ENCODE measurements at regions not wholly inside any gene's neighbourhood (a gene's known extent, or its start where the extent isn't known, plus 50 kb on each side); places are given as distances from the start of the nearest gene placed in this dataset.

GRCh38 chr20:48196001-48196400 is 410.7 kb upstream of the SULF2 start:
- in situ Hi-C loops (cut with HindIII; ENCODE audit: low sequenced_read_pairs), result loop anchor here (5.0 kb wide), 1 partner anchor 94 kb away; no protein-coding TSS in a partner anchor

GRCh38 chr20:48195121-48195870 is 410.0 kb upstream of the SULF2 start:
- in situ Hi-C loops (cut with HindIII; ENCODE audit: low sequenced_read_pairs), result loop anchor here (5.0 kb wide), 1 partner anchor 93 kb away; no protein-coding TSS in a partner anchor

- in situ Hi-C loops (cut with HindIII; ENCODE audit: low sequenced_read_pairs), result no loop called here
These were observed 409.3 kb upstream of the SULF2 start for GRCh38 chr20:48194583-48194982.

GRCh38 chr20:48193627-48194425 is 408.5 kb upstream of the SULF2 start:
- in situ Hi-C loops (cut with HindIII; ENCODE audit: low sequenced_read_pairs), result no loop called here

GRCh38 chr20:48192109-48192508 is 406.8 kb upstream of the SULF2 start:
- in situ Hi-C loops (cut with HindIII; ENCODE audit: low sequenced_read_pairs), result no loop called here

GRCh38 chr20:48191200-48191599 is 405.9 kb upstream of the SULF2 start:
- in situ Hi-C loops (cut with HindIII; ENCODE audit: low sequenced_read_pairs), result no loop called here

GRCh38 chr20:48190757-48191156 is 405.5 kb upstream of the SULF2 start:
- in situ Hi-C loops (cut with HindIII; ENCODE audit: low sequenced_read_pairs), result no loop called here

GRCh38 chr20:48189181-48189580 is 403.9 kb upstream of the SULF2 start:
- in situ Hi-C loops (cut with HindIII; ENCODE audit: low sequenced_read_pairs), result no loop called here

- in situ Hi-C loops (cut with HindIII; ENCODE audit: low sequenced_read_pairs), result no loop called here
These were observed 402.6 kb upstream of the SULF2 start for GRCh38 chr20:48187851-48188250.

- in situ Hi-C loops (cut with HindIII; ENCODE audit: low sequenced_read_pairs), result no loop called here
These were observed 401.6 kb upstream of the SULF2 start for GRCh38 chr20:48186915-48187314.

- in situ Hi-C loops (cut with HindIII; ENCODE audit: low sequenced_read_pairs), result no loop called here
These were observed 401.2 kb upstream of the SULF2 start for GRCh38 chr20:48186447-48186846.

- in situ Hi-C loops (cut with HindIII; ENCODE audit: low sequenced_read_pairs), result no loop called here
These were observed 398.9 kb upstream of the SULF2 start for GRCh38 chr20:48184229-48184628.

GRCh38 chr20:48181261-48181935 is 396.1 kb upstream of the SULF2 start:
- in situ Hi-C loops (cut with HindIII; ENCODE audit: low sequenced_read_pairs), result no loop called here

GRCh38 chr20:48180618-48181017 is 395.3 kb upstream of the SULF2 start:
- in situ Hi-C loops (cut with HindIII; ENCODE audit: low sequenced_read_pairs), result no loop called here

- in situ Hi-C loops (cut with HindIII; ENCODE audit: low sequenced_read_pairs), result no loop called here
These were observed 394.7 kb upstream of the SULF2 start for GRCh38 chr20:48180024-48180423.

GRCh38 chr20:48178633-48179032 is 393.4 kb upstream of the SULF2 start:
- in situ Hi-C loops (cut with HindIII; ENCODE audit: low sequenced_read_pairs), result no loop called here

- in situ Hi-C loops (cut with HindIII; ENCODE audit: low sequenced_read_pairs), result no loop called here
These were observed 391.8 kb upstream of the SULF2 start for GRCh38 chr20:48177058-48177457.

GRCh38 chr20:48176139-48176538 is 390.9 kb upstream of the SULF2 start:
- in situ Hi-C loops (cut with HindIII; ENCODE audit: low sequenced_read_pairs), result no loop called here

GRCh38 chr20:48175261-48175660 is 390.0 kb upstream of the SULF2 start:
- in situ Hi-C loops (cut with HindIII; ENCODE audit: low sequenced_read_pairs), result no loop called here

GRCh38 chr20:48172357-48172702 is 387.0 kb upstream of the SULF2 start:
- in situ Hi-C loops (cut with HindIII; ENCODE audit: low sequenced_read_pairs), result no loop called here

- in situ Hi-C loops (cut with HindIII; ENCODE audit: low sequenced_read_pairs), result no loop called here
These were observed 386.5 kb upstream of the SULF2 start for GRCh38 chr20:48171626-48172356.
